SK-N-SH (cell line): ENCODE measurements at regions not wholly inside any gene's neighbourhood (a gene's known extent, or its start where the extent isn't known, plus 50 kb on each side); places are given as distances from the start of the nearest gene placed in this dataset.

ENCODE experiments used
- CTCF ChIP-seq: fragments of 200-600 bp; sonication (generic); IDR thresholded peaks from 2 replicates; pipeline ENCODE4 v1.6.1; 2017; ENCODE audit warnings: antibody characterized with exemption, mild to moderate bottlenecking, moderate library complexity
- EP300 ChIP-seq, 2 experiments: IDR thresholded peaks; 2 replicates each; pipeline versions ENCODE4 v1.4.0 to v1.6.1; 2012; ENCODE audit warnings: borderline replicate concordance in 1 of 2, low read depth in 1 of 2, low read length in 1 of 2
- MAX ChIP-seq: IDR thresholded peaks from 2 replicates; pipeline ENCODE4 v1.4.0; 2012; ENCODE audit warnings: low read depth
- NFIC ChIP-seq: IDR thresholded peaks from 2 replicates; pipeline ENCODE4 v1.4.0; 2012; ENCODE audit warnings: borderline replicate concordance
- NRF1 ChIP-seq: IDR thresholded peaks from 2 replicates; pipeline ENCODE4 v1.6.1; 2012; ENCODE audit warnings: low read depth, mild to moderate bottlenecking, low read length
- POLR2AphosphoS5 ChIP-seq: IDR thresholded peaks from 2 replicates; pipeline ENCODE4 v1.6.1; 2012; ENCODE audit warnings: low read depth, low read length
- TAF1 ChIP-seq: IDR thresholded peaks from 2 replicates; pipeline ENCODE4 v1.6.1; 2012; ENCODE audit warnings: low read depth, mild to moderate bottlenecking, low read length, moderate library complexity, borderline replicate concordance
- TCF12 ChIP-seq: IDR thresholded peaks from 2 replicates; pipeline ENCODE4 v1.4.0; 2012
- USF2 ChIP-seq: fragments of 150-350 bp; IDR thresholded peaks from 2 replicates; pipeline ENCODE4 v1.6.1; 2017; ENCODE audit warnings: antibody characterized with exemption, low read length, low read depth, borderline replicate concordance
- YY1 ChIP-seq: IDR thresholded peaks from 2 replicates; pipeline ENCODE4 v1.4.0; 2012; ENCODE audit warnings: low read depth, mild to moderate bottlenecking

GRCh38 chr10:34941471-34942357 lies 126.6 kb upstream of the PARD3 start:
- TF ChIP-seq USF2: no peak
- no peak for TF ChIP-seq POLR2AphosphoS5
- TF ChIP-seq YY1: no peak
- no peak for TF ChIP-seq MAX
- TF ChIP-seq TCF12: no peak
- no peak for TF ChIP-seq TAF1
- no peak for TF ChIP-seq CTCF
- no peak for TF ChIP-seq NFIC
- no peak for TF ChIP-seq EP300 (IDR thresholded peaks at IDR 0.05; ENCODE audit: borderline replicate concordance in 1 of 2, low read depth in 1 of 2, low read length in 1 of 2)
- no peak for TF ChIP-seq NRF1
